ENCODE measurements at regions not wholly inside any gene's neighbourhood (a gene's known extent, or its start where the extent isn't known, plus 50 kb on each side); places are given as distances from the start of the nearest gene placed in this dataset.
"Not testable (repeated sequence)": the region's sequence is repeated elsewhere in the genome, so short reads cannot be mapped to it uniquely, and the experiment has no call there.

DNA sequence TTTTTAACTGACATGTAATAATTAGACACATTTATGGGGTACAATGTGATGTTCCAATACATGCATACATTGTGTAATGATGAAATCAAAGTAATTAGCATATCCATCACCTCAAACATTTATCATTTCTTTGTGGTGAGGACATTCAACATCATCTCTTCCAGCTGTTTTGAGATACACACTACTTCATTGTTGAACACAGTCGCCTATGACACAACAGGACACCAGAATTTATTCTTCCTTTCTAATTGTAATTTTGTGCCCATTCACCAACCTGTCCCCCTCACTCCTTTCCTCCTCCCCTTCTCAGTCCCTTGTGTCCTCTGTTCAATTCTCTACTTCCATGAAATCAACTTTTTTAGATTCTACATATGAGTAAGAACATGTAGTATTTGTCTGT lies 113.4 kb upstream of the CBLB start:
- DNase-seq = no peak

DNA sequence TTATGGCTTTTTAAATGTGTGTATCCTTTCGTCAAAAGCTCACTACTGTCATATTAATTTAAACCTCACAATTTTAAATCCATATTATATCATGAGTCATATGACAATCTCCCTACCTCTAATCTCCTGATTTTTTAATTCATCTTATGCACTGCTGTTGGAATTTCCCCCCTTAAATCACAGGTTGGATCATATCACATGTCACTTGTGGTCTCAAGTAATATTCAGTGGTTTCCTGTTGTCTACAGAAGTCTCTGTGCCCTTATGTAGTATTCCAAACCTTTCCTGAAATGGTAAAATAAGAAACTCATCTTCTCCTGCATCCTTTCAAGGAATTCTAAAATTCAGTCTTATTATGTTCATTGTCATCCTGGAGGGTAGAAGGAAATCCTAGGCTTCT lies 116.0 kb upstream of the CBLB start:
- no peak for DNase-seq

DNA sequence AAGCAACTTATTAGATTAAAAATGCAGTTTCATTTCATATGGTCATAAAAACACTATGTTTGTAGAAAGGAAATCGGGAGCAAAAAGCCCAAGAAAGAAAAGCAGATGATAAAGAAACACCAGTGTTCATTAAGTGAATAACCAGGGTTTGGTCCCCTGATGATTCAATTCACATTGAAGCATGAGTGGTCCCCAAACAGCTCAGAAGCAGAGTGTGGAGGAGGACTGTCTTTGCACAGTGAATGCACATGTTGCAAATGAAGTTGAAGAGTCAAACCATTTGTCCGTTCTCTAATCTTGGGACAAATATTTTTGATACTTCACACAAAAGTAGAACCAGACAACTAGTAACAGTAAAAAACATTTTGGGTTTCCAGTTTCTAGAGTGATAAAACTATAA lies 117.5 kb upstream of the CBLB start:
- DNase-seq = not testable (repeated sequence)

DNA sequence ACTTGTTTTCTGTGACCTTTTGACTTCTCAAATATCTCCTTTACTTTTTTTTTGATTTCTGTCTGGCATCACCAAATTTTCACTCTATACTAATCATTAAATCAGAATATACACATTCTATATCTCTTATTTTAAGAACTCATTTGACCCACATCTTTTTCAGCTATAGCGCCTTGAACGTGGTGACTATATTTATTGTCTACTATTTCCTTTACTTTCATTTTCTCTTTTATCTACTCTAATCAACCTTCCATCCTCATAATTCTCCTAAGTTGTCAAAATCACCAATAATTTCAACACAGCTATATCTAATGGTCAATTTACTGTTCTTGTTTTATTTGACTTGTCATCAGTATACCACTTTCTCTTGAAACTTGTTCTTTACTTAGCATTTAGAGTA lies 119.0 kb upstream of the CBLB start:
- DNase-seq = no peak

DNA sequence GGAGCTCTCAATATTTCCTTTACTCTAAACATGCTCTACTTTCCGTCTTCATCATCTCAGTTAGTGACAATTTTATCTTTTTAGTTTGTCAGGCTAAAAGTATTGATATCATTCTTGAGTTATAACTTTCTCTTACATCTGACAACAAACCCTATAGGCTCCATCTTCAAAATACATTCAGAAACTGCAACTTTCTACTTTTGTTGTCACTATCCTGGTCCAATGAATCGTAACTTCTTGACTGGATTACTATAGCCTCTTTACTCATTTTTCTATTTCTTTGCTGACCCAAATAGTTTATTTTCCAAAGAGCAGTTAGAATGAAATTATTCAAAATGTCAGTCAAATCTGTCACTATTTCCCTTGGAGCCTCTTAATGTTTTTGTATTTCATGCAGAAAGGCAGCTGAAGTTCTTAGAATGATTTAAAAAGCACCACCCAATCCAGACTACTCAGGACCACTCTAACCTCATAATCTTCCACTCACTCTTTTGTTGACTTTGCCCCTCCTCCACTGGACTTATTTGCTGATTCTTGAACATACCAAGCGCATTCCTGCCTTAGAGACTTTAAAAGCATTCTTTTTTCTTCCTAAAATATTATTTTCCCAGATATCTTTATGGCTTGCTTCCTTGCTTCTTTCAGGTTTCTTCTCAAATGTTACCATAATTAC lies 119.9 kb upstream of the CBLB start:
- DNase-seq = no peak

DNA sequence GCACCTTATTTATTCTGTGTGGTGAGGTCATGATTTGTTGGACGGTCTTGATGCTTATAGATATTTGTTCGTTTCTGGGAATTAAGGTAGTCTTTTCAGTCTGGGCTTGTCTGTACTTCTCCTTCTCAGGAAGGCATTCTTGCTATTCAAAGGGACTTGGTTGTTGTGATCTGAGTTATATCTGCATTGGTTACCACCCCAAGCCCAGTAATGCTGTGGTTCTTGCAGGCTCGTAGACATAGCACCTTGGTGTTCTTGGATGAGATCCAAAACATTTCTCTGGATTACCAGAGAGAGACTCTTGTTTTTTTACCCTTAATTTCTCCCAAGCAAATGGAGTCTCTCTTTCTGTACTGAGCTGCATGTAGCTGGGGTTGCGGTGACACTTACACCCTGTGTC lies 128.0 kb upstream of the CBLB start:
- no peak for DNase-seq

DNA sequence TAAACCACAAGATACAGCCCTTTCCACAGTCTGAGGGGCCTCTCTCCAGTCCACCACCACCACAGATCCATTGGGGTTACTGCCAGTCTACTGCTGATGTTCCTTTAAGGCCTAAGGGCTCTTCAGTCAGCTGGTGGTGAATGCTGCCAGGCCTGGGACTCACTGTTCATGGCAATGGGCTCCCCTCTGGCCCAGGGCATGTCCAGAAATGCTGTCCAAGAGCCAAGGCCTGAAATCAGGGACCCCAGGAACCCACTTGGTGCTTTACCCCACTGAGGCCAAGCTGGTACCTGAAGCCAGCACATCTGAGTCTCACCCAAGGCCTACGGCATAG lies 128.6 kb upstream of the CBLB start:
- no peak for DNase-seq

DNA sequence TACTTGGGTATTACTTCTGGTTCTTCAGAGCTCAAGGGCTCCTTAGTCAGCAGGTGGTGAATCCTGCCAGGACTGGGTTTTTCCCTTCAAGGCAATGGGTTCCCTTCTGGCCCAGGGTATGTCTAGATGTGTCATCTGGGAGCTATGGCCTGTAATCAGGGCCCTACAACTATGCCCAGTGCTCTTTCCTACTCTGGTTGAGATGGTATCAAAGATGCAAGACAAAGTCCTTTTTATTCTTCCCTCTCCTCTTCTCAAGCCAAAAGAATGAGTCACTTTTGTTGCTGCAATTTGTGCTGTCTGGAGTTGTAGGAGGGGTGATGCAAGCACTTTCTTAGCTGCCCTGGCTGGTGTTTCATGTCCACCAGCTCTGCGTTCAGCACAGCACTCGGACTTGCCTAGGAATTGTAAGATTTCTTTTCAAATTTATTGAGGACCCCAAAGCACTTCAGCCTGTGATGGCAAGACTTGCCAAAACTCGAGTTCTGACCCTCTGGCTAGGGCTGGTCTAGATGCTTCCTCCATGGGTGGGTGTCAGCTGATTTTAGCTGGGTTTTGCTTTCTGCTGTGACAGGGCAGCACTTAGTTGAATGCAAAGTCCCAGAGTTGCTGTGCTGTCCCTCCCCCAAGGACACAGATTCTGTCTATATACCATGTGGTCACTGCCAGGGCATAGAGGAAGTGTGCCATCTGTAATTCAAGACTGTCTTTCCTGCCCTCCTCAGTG lies 129.2 kb upstream of the CBLB start:
- no peak for DNase-seq

DNA sequence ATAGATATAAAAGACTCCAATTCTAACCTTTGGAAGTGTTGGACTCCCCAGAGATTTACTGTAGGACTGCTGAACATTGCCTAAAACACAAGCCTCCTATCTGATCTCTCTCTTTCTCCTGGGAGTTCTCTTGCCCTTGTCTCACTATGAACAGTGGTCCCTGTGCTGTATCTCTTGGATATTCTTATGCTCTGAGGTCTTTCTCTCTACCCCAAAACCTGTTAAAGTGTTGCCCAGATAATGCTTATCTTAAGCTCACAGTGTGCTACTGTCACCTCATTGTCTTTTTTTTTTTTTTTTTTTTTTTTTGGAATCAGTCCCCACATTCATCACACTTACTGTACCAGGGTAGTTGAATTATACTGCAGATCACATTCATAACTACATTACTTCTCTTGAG lies 131.0 kb upstream of the CBLB start:
- no peak for DNase-seq

DNA sequence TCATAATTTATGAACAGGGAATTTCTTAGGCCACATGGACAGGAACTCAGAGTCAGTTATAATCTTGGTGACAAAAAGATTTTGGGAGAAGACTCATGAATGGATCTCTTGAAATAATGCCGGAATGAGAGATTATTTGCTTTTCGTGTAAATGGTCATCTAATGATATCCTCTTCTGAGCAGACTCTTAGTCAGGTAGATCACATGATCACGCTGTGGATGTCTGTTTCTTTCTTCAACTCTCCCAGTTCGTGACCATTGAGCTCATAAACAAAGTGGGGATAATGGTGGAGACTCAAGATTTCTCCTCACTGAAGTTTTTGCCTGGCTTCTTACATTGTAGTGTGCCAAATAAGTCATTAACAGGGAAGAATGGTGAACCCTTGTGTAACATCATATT lies 133.1 kb upstream of the CBLB start:
- DNase-seq = no peak

DNA sequence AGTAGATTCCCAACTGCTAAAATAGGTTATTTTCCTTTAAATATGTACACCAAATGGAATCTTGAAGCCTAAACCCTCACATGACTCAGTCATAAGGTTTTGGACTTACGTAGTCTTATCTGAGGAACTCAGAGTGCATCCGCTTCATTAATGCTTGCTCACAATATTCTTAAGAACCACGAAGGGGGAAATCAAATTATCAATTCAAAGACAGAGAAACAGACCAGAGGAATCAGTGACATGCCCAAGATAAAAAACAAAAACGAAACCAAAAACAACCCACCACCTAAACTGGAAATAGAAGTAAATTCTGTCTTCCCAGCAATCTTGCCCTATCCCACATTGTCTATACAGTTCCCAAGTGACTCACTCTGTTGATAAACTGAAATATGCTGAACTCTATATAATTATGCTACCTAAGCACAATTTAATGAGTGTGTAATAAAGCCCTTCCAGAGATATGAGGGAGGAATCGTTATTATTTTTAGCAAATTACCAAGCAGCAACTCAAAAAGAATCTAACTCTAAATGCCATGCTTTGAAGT lies 135.4 kb upstream of the CBLB start:
- no peak for DNase-seq

DNA sequence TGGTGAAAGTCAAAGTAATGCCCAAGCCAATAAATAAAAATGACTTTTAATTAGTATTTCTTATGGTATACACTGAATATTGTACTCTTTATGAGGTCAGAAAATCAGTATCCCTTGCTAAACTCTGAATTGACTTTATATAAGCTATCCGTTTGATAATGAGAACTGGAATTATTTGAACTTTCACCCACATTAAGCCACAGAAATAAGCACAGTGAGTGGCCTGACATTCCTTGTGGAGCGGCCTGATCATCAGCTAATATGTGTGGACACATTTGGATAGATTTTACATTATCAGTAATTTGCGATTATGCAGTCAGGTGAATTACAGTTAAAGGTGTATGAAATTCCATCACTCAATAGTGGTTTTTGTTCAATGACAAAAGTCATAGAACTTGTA lies 136.0 kb upstream of the CBLB start:
- DNase-seq = no peak

DNA sequence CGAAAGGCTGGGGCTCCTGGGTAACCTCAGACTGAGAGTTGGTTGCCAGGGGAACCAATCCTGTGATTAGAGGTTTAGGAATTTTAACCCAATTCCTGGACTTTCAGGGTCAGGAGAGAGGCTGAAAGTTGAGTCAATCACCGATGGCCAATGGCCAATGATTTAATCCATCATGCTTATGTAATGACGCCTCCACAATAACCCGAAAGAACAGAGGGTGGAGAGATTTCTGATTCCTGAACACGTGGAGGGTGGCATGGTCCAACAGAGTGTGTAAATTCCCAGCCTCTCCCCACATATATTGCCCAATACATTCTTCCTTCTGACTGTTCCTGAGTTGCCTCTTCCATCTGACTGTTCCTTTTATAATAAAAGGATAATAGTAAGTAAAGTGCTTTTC lies 137.2 kb upstream of the CBLB start:
- no peak for DNase-seq

DNA sequence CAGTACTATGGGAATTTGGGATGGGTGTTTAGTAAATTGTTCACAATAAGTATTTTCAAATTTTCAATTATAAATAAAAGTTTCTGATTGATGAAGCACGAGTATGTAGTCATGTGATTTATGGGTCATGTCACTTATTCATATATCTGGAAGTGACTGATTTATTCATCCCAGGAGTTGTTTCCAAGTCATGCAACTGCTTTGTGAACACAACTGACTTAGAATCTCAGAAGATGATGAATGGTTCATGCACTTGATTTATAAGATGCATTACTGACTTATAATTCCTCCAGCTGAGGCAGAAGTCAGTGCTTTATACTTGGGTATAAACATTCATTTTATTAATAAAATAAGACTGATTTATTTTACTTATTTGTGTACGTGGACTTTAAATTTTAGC lies 137.8 kb upstream of the CBLB start:
- no peak for DNase-seq

DNA sequence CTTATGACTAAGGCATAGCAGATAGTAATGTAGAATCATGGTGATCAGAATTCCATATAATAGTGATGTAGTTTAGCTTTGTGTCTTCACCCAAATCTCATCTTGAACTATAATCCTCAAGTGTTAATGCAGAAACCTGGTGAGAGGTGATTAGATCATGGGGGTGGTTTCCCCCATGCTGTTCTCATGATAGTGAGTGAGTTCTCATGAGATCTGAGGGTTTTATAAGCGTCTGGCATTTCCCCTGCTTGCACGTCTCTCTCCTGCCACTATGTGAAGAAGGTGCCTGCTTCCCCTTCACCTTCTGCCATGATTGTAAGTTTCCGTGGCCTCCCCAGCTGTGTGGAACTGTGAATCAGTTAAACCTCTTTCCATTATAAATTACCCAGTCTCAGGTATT lies 138.7 kb upstream of the CBLB start:
- DNase-seq = no peak

DNA sequence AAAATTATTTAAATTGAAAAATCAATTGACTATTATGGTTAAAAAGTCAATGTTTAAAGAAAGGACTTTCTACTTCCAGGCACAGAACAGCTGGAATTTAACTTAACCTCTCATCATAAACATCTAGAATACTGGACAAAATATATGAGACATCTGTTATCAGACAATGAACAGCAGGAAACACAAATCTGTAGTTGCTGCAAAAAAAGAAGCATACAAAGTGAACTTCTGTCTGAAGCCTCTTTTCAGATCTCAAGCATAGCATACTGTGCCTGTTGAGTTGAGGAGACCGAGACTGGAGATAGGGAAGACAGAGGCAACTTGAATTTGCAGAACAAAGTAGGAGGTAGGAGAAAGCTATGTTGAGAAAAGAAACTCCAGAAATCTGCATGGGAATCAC lies 140.0 kb upstream of the CBLB start:
- DNase-seq = no peak

DNA sequence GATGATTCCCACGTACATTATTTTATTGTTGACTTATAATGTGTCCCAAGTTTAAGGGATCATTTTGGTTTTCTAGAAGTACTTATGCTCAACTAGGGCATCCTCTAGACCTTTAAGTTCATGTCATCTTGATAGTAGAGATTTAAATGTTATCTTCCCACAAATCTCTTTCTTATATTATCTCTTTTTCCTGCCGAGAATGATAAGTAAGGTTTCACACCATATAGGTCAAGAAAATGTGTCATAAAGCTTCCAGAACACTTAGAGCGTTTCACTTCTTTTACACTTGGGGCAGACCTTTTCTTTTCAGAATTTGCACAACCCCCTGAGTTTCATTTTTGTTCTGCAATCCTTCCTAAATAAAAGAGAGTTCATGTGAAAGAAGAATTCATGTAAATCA lies 142.0 kb upstream of the CBLB start:
- no peak for DNase-seq

DNA sequence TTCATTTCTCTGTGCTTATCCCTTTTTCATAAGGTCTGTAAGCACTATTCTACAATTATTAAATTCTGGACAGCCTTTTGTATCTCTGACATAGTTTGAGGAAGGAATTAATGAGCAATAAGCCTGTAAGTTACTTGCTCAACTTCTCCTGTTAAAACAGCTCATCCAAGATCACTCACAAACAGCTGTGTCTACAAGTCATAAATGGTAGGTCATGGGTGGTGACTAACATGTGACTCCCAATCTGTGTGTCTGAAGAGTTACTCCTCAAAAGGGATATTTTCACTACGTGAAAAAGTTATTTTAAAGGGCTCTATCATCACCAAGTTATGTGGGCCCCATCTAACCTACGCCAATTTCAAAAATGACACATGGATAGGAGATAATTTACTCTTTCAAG lies 145.2 kb upstream of the CBLB start:
- DNase-seq = no peak

DNA sequence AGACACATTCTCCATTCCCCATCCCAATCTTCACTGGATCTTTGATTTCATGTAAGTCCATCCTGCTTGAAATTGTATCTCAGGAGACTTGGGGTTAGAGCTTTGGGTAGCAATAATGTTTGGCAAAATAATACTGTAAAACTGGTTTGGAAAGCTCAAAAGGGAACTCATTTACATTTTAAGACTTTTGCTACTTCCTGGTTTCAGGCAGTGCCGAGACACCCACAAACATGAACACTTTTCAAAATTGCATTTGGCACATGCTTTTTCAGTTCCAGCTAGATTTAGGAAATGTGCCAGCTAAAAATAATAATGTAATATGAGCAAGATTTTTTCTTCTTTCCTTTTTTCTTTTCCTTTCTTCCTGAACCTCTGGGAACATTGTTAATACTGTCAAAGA lies 145.7 kb upstream of the CBLB start:
- DNase-seq = no peak

DNA sequence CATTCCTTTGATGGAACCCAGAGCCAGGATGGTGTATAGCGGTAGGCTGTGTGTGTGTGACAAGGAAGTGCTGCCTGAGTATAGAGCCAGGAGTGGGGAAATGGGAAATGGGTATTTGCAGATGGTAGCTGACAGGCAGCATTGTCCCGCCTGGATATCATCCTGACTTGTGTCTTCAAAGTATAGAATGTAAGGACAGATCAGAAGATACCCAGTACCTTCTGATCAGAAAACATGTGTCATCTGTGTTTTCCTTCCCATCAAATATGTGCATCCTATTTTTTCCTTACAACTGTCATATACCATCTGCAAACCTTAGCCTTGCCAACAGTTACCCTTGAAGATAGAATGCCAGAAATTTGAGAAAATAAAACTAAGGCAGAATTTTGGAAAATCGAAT lies 146.2 kb upstream of the CBLB start:
- DNase-seq = no peak

DNA sequence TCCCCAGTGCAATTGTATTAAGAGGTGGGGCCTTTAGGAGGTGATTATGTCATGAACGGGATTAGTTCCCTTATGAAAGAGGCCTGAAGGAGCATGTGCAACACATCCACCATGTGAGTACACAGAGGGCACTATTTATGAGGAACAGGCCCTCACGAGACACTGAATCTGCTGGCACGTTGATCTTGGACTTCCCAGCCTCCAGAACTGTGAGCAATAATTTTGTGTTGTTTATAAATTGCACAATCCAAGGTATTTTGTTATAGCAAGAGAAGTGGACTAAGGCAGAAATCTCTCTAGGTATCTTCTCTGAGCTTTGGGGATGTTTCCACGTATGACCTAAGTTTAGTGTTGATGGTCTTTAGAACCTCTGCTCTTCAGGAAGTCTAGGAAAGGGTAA lies 149.3 kb upstream of the CBLB start:
- DNase-seq = no peak

DNA sequence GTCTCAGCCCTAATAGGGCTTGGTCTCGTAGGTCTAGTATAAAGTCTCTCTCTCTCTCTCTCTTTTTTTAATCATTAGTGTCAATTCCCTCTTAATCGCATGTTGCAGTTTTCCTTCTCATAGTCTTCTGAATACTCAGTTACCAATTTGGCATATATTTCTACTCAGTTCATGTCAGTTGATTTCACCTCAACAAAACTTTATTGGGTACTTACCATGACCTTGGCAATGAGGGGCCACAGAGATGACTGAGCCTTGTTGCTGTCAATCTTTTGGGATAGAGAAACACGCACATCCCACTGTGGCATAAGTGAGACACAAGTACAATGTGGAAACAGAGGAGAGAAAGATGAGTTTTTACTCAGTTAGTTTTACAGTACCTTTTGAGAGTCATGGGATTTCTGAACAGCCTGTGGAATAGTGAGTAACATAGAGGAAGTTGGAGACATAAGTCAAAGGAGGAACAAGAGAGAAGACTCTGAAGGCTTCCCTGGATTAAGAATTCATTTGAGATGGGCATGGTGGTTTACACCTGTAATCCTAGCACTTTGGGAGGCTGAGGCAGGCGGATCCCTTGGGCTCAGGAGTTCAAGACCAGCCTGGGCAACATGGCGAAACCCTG lies 150.2 kb upstream of the CBLB start:
- no peak for DNase-seq

DNA sequence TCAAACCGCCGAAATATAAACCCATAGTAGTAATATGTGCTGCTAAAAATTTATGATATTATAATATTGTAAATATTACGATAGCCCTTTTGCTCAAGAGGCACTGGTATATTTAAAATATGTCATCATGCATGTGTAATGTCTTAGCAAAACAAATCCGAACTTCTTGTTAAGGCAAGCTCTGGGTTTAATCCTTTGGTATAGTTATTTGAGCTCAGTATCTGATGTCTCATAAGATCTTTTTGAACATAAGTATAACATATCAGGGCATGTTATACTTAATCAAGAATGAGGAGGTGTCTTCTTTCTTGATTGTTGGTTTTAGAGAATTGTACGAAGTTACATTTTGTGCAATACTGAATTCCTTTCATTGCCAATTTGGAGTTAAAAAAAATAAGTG lies 154.1 kb upstream of the CBLB start:
- no peak for DNase-seq

DNA sequence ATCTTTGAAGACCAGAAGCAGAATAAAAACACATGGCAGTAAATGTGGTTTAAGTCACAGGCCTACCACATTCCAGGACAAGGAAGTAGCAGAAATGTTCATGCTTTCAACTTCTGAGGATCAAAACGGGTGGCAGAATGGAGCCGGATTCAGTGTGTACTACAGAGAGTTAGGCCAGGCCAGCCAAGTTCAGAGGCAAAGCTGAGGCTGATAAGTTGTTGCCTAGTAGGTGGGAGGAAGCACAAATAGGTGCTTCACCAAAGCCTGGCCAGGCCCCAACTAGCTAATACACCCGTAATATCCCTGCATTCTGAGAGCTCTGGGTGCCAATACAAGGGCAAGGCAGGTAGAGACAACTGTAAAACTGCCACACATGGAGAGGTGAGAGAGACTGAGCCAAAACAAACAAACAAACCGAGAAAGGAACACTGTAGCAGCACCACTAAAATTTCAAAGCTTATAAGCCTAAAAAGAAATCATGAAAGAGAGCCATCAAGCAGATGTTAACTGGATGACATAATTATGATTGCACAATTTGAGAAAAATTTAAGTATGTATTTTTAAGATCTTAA lies 156.4 kb upstream of the CBLB start:
- no peak for DNase-seq
